OCI-LY3 (cell line): ENCODE measurements at regions not wholly inside any gene's neighbourhood (a gene's known extent, or its start where the extent isn't known, plus 50 kb on each side); places are given as distances from the start of the nearest gene placed in this dataset.

Source experiments
- EZH2phosphoT487 ChIP-seq: fragments of 200-600 bp; shearing (Covaris generic); IDR thresholded peaks from 2 replicates; pipeline ENCODE4 v1.6.1; 2018; ENCODE audit warnings: antibody characterized with exemption, mixed run types, low read depth
- TF ChIP-seq, protein P1 (sequence below): fragments of 200-600, 300-600 bp; sonication (generic); IDR thresholded peaks from 2 replicates; pipeline ENCODE4 v1.5.1; 2014; ENCODE audit warnings: antibody characterized with exemption, low read length, low read depth

DNA sequence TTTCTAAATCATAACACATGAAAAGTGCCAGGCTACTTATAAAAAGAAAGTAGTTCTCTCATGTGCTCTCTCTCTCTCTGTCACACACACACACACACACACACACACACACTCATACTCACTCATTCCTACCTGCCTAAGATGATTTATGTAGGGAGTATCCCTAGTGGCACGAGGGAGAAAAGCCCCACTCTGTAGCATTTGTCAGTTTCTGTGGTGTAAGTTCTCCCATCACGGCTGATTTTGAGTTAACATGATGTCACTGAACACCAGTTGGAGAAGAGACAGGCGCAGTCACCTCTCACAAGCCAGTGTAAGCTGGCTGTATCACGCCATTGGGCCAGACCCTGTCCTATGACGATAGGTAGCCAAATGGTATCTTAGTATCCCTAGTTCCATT, 395.4 kb downstream of the SFMBT2 start:
- TF ChIP-seq, protein P1, sequence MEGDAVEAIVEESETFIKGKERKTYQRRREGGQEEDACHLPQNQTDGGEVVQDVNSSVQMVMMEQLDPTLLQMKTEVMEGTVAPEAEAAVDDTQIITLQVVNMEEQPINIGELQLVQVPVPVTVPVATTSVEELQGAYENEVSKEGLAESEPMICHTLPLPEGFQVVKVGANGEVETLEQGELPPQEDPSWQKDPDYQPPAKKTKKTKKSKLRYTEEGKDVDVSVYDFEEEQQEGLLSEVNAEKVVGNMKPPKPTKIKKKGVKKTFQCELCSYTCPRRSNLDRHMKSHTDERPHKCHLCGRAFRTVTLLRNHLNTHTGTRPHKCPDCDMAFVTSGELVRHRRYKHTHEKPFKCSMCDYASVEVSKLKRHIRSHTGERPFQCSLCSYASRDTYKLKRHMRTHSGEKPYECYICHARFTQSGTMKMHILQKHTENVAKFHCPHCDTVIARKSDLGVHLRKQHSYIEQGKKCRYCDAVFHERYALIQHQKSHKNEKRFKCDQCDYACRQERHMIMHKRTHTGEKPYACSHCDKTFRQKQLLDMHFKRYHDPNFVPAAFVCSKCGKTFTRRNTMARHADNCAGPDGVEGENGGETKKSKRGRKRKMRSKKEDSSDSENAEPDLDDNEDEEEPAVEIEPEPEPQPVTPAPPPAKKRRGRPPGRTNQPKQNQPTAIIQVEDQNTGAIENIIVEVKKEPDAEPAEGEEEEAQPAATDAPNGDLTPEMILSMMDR, result no peak
- no peak for TF ChIP-seq EZH2phosphoT487
